ENCODE measurements at regions not wholly inside any gene's neighbourhood (a gene's known extent, or its start where the extent isn't known, plus 50 kb on each side); places are given as distances from the start of the nearest gene placed in this dataset.

GRCh38 chr1:199261328-199261727 is 622.5 kb downstream of the PTPRC start:
- H3K9me3 ChIP-seq (ENCODE audit: severe bottlenecking): no peaks in the 10 kb centered on the region
- no peak for TF ChIP-seq CTCF (IDR thresholded peaks at IDR 0.05; ENCODE audit: poor library complexity, severe bottlenecking)
- no peak overlapping the region for H3K4me3 ChIP-seq (ENCODE audit: severe bottlenecking)
- no peaks in the 10 kb centered on the region for H3K36me3 ChIP-seq (ENCODE audit: low read depth)
- no peak overlapping the region for H3K27ac ChIP-seq (ENCODE audit: poor library complexity, severe bottlenecking)
- H3K4me1 ChIP-seq (ENCODE audit: insufficient read depth, poor library complexity, severe bottlenecking): no peaks in the 10 kb centered on the region
- DNase-seq (ENCODE audit: low spot score) (no peak), ATAC-seq (ENCODE audit: low read depth) (no peak)
- H3K27me3 ChIP-seq (ENCODE audit: insufficient read depth, poor library complexity, severe bottlenecking): no peaks in the 10 kb centered on the region

GRCh38 chr1:199264283-199264682 is 625.4 kb downstream of the PTPRC start:
- Histone ChIP-seq H3K9me3 (ENCODE audit: severe bottlenecking) (no peaks in the 10 kb centered on the region), H3K4me3 (ENCODE audit: severe bottlenecking) (no peak overlapping the region), H3K4me1 (ENCODE audit: insufficient read depth, poor library complexity, severe bottlenecking) (no peaks in the 10 kb centered on the region), H3K27me3 (ENCODE audit: insufficient read depth, poor library complexity, severe bottlenecking) (no peaks in the 10 kb centered on the region), H3K27ac (ENCODE audit: poor library complexity, severe bottlenecking) (no peak overlapping the region), H3K36me3 (ENCODE audit: low read depth) (no peaks in the 10 kb centered on the region)
- no peak for TF ChIP-seq CTCF (IDR thresholded peaks at IDR 0.05; ENCODE audit: poor library complexity, severe bottlenecking)
- ATAC-seq (ENCODE audit: low read depth) (no peak), DNase-seq (ENCODE audit: low spot score) (no peak)

GRCh38 chr1:199264911-199265310 is 626.1 kb downstream of the PTPRC start:
- no peaks in the 10 kb centered on the region for H3K36me3 ChIP-seq (ENCODE audit: low read depth)
- H3K9me3 ChIP-seq (ENCODE audit: severe bottlenecking): no peaks in the 10 kb centered on the region
- no peak overlapping the region for H3K4me3 ChIP-seq (ENCODE audit: severe bottlenecking)
- ATAC-seq (ENCODE audit: low read depth) (no peak), DNase-seq (ENCODE audit: low spot score) (no peak)
- no peak overlapping the region for H3K27ac ChIP-seq (ENCODE audit: poor library complexity, severe bottlenecking)
- H3K4me1 ChIP-seq (ENCODE audit: insufficient read depth, poor library complexity, severe bottlenecking): no peaks in the 10 kb centered on the region
- no peak for TF ChIP-seq CTCF (IDR thresholded peaks at IDR 0.05; ENCODE audit: poor library complexity, severe bottlenecking)
- H3K27me3 ChIP-seq (ENCODE audit: insufficient read depth, poor library complexity, severe bottlenecking): no peaks in the 10 kb centered on the region

- H3K36me3 ChIP-seq (ENCODE audit: low read depth): no peaks in the 10 kb centered on the region
- no peaks in the 10 kb centered on the region for H3K9me3 ChIP-seq (ENCODE audit: severe bottlenecking)
- H3K4me3 ChIP-seq (ENCODE audit: severe bottlenecking): no peak overlapping the region
- H3K4me1 ChIP-seq (ENCODE audit: insufficient read depth, poor library complexity, severe bottlenecking): no peaks in the 10 kb centered on the region
- DNase-seq (ENCODE audit: low spot score) (no peak), ATAC-seq (ENCODE audit: low read depth) (no peak)
- no peak overlapping the region for H3K27ac ChIP-seq (ENCODE audit: poor library complexity, severe bottlenecking)
- no peak for TF ChIP-seq CTCF (IDR thresholded peaks at IDR 0.05; ENCODE audit: poor library complexity, severe bottlenecking)
- H3K27me3 ChIP-seq (ENCODE audit: insufficient read depth, poor library complexity, severe bottlenecking): no peaks in the 10 kb centered on the region
Measured at GRCh38 chr1:199265319-199265718, 626.5 kb downstream of the PTPRC start.

- ATAC-seq (ENCODE audit: low read depth): no peak
- H3K27ac ChIP-seq (ENCODE audit: poor library complexity, severe bottlenecking): no peak overlapping the region
- DNase-seq (ENCODE audit: low spot score): no peak
- H3K9me3 ChIP-seq (ENCODE audit: severe bottlenecking): no peaks in the 10 kb centered on the region
- no peak overlapping the region for H3K4me3 ChIP-seq (ENCODE audit: severe bottlenecking)
- H3K4me1 ChIP-seq (ENCODE audit: insufficient read depth, poor library complexity, severe bottlenecking): peaks cover 29% of the 10 kb centered on the region
- H3K27me3 ChIP-seq (ENCODE audit: insufficient read depth, poor library complexity, severe bottlenecking): no peaks in the 10 kb centered on the region
- no peak for TF ChIP-seq CTCF (IDR thresholded peaks at IDR 0.05; ENCODE audit: poor library complexity, severe bottlenecking)
- no peaks in the 10 kb centered on the region for H3K36me3 ChIP-seq (ENCODE audit: low read depth)
Measured at GRCh38 chr1:199269241-199269640, 630.4 kb downstream of the PTPRC start.
